ENCODE measurements at regions not wholly inside any gene's neighbourhood (a gene's known extent, or its start where the extent isn't known, plus 50 kb on each side); places are given as distances from the start of the nearest gene placed in this dataset.
A peak's percentile ranks its signal among the peaks of the same experiment; 100 is the strongest.

DNA sequence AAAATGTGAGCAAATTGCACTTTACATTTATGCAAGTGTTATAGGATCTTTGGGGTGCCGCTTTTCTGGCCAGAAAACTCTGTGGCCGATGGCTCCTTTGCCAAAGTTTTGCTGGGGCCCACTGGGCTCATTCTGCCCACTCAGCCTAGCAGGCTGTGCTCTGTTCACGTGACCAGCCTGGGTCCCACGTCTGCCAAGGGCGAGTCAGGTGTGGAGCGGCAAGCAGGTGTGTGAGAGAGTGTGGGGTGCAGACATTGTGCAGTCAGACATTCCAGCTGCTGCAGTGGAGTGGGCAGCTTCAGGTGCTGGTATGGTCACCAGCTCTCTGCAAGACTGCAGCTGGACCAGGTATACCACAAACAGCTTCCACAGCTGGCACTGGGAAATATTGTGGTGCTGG, 2305.7 kb downstream of the PCDH9 start:
- H3K27ac ChIP-seq = no peak overlapping the region
- DNase-seq (ENCODE audit: low read depth, low spot score) = no peak

- no peak for DNase-seq (ENCODE audit: low read depth, low spot score)
- no peak overlapping the region for H3K27ac ChIP-seq
Measured at GRCh38 chr13:64917566-64917965, 2312.6 kb downstream of the PCDH9 start.

DNA sequence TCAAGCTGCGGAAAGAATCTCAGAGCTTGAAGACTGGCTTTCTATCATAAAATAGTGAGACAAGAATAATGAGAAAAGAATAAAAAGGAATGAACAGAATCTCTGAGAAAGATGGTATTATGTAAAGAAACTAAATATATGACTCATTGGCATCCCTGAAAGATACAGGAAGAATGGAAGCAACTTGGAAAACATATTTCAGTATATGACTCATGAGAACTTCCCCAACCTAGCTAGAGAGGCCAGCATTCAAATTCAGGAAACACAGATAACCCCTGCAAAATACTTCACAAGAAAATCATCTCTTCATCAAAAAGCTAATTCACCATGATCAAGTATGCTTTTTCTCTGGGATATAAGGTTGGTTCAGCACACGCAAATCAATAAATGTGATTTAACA, 2318.0 kb downstream of the PCDH9 start:
- H3K27ac ChIP-seq = no peak overlapping the region
- peak; percentile 1 for DNase-seq (ENCODE audit: low read depth, low spot score)

- no peak overlapping the region for H3K27ac ChIP-seq
- no peak for DNase-seq (ENCODE audit: low read depth, low spot score)
Measured at GRCh38 chr13:64910096-64910495, 2320.0 kb downstream of the PCDH9 start.

- DNase-seq (ENCODE audit: low read depth, low spot score) = no peak
- no peak overlapping the region for H3K27ac ChIP-seq
Measured at GRCh38 chr13:64909184-64909583, 2321.0 kb downstream of the PCDH9 start.

- DNase-seq (ENCODE audit: low read depth, low spot score) = no peak
- H3K27ac ChIP-seq = no peak overlapping the region
Measured at GRCh38 chr13:64900039-64900438, 2330.1 kb downstream of the PCDH9 start.

DNA sequence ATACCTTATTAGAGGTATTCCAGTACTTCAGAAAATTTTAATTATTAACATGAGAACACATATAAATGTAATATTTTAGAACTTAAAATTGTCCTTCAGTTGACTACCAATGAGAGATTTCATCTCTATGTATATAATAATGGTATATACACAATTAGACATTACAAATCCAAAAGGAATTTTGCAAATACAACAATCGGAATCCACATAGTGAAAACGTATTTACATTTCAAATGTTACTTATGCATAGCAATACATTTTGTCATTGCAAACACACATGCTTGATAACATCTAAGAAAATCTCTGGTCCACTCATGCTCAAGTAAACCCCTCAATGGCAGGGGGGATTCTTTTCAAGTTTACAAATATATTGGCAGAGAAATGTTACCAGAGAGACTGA, 2345.2 kb downstream of the PCDH9 start:
- no peak overlapping the region for H3K27ac ChIP-seq
- no peak for DNase-seq (ENCODE audit: low read depth, low spot score)

- H3K27ac ChIP-seq = no peak overlapping the region
- no peak for DNase-seq (ENCODE audit: low read depth, low spot score)
Measured at GRCh38 chr13:64877176-64877575, 2353.0 kb downstream of the PCDH9 start.

GRCh38 chr13:64871742-64872141, 2358.4 kb downstream of the PCDH9 start:
- H3K27ac ChIP-seq = no peak overlapping the region
- DNase-seq (ENCODE audit: low read depth, low spot score) = no peak

GRCh38 chr13:64869539-64869938, 2360.6 kb downstream of the PCDH9 start:
- no peak for DNase-seq (ENCODE audit: low read depth, low spot score)
- H3K27ac ChIP-seq = no peak overlapping the region

DNA sequence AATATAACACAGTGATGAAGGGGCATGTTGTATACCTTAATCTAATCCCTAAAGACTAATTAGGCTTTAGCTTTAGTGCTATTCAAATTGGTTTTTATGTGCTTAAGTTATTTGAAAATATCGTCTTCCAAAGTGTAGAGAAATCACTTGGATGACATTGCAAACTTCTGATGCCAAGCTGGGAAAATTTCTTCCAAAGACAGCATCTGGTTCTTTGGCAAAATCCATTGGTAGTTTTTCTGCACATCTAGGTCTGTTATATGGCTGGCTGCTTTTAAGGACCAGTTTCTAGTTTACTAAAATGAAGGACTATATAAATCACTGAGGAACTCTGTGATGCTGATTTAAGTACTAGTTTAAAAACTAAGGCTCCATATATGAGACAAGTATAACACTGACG, 2362.3 kb downstream of the PCDH9 start:
- no peak for DNase-seq (ENCODE audit: low read depth, low spot score)
- H3K27ac ChIP-seq = no peak overlapping the region

DNA sequence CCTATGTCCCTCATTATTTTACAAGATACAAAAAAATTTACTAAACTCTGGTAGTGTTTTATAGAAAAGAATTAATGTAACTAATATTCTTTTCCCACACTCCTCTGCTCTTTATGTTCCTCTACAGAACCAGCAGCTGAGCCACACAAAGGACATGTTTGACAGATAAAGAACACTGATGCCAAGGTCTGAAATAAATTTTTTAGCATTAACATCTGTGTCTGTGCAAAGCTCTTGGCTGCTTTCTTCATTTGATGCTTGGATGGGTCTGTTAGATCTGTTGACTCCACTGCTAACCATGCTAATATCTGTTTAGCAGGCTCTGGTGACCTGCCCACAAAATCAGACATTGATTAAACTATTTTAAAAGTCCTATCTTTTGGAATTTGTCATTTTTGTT, 2363.8 kb downstream of the PCDH9 start:
- DNase-seq (ENCODE audit: low read depth, low spot score) = no peak
- no peak overlapping the region for H3K27ac ChIP-seq

- H3K27ac ChIP-seq = no peak overlapping the region
- DNase-seq (ENCODE audit: low read depth, low spot score) = no peak
Measured at GRCh38 chr13:64855506-64855905, 2374.6 kb downstream of the PCDH9 start.

DNA sequence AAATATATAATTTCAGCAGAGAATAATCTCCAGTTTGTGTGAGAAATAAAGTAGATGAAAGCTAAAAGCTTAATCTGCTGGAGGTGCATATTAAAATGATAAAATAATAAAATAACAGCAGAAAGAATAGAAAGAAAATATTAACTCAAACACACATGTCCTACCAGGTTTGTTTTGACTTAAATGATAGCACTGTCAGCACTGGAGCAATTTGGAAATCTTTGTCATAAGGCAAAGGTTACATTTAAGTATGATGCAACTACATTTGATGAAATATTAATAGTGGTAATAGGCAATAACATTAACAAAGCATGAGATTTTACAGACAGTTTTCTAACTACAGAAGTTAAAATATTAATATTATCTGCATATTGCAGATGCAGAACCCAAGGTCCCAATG, 2380.1 kb downstream of the PCDH9 start:
- no peak overlapping the region for H3K27ac ChIP-seq
- no peak for DNase-seq (ENCODE audit: low read depth, low spot score)

- DNase-seq (ENCODE audit: low read depth, low spot score) = no peak
Measured at GRCh38 chr13:64849196-64849595, 2380.9 kb downstream of the PCDH9 start.

GRCh38 chr13:64847767-64848166, 2382.4 kb downstream of the PCDH9 start:
- no peak overlapping the region for H3K27ac ChIP-seq
- no peak for DNase-seq (ENCODE audit: low read depth, low spot score)

More at GRCh38 chr13:64849196-64849595, 2380.9 kb downstream of the PCDH9 start:
- H3K27ac ChIP-seq = no peak overlapping the region

GRCh38 chr13:64845110-64845509, 2385.0 kb downstream of the PCDH9 start:
- no peak for DNase-seq (ENCODE audit: low read depth, low spot score)
- no peak overlapping the region for H3K27ac ChIP-seq

DNA sequence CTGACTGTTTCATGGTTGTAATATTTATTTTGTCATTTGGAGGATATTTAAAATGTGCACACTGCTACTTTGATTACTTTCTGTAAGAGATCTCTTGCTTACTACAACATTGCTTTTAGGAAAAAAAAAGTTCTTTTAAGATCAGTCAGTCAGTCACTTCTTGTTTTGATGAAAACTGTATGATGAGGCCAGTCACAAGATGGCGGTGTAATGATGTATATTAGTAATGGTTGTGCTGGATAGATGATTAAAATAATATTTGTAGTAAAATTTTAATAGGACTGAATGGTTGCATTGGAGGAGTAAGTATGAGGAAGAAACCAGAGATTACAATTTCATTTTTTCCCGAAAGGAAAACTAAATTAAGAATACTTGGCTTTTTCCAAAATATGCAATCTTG, 2411.1 kb downstream of the PCDH9 start:
- no peak overlapping the region for H3K27ac ChIP-seq
- DNase-seq (ENCODE audit: low read depth, low spot score) = no peak

GRCh38 chr13:64817691-64818090, 2412.4 kb downstream of the PCDH9 start:
- no peak overlapping the region for H3K27ac ChIP-seq
- no peak for DNase-seq (ENCODE audit: low read depth, low spot score)

- no peak overlapping the region for H3K27ac ChIP-seq
Measured at GRCh38 chr13:64810750-64811149, 2419.4 kb downstream of the PCDH9 start.

GRCh38 chr13:64808704-64809103, 2421.4 kb downstream of the PCDH9 start:
- no peak for DNase-seq (ENCODE audit: low read depth, low spot score)
- H3K27ac ChIP-seq = no peak overlapping the region

More at GRCh38 chr13:64810750-64811149, 2419.4 kb downstream of the PCDH9 start:
- DNase-seq (ENCODE audit: low read depth, low spot score) = no peak

DNA sequence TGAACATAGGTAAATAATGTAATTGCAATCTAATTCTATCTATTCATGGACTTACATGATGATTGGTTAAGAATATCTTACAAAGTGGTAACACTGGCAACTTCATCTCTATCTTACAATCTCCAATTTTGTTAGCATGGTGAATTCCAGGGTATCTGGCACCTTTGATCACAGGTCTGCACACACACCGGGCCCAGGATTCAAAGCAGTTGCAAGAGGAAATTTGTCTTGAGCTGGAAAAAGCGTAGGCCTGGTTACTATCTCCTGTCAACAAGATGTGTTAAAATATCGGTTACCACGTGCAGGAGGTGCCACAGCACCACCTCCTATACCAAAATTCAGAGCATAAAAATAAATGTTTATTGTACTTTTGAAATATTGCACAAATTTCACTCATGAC, 2428.4 kb downstream of the PCDH9 start:
- DNase-seq (ENCODE audit: low read depth, low spot score) = no peak
- H3K27ac ChIP-seq = no peak overlapping the region

DNA sequence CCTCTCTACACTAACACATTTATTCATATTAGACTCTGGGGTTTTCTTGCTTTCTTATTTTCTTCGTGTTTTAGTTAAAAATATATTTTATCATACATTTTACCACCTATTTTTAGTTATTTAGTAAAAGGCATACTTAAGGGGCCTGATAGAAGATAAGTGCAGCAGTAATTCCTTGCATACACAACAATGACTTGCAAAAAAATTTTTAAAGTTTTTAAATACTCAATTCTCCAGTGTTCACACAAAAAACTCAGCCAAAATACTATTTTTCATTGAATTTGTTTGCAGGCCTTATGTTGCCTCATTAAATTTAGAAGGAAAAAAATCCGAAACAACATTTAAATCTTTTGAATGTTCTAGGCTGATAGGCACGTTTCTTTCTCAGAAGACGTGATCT, 2431.7 kb downstream of the PCDH9 start:
- no peak for DNase-seq (ENCODE audit: low read depth, low spot score)
- no peak overlapping the region for H3K27ac ChIP-seq
